ENCODE measurements at regions not wholly inside any gene's neighbourhood (a gene's known extent, or its start where the extent isn't known, plus 50 kb on each side); places are given as distances from the start of the nearest gene placed in this dataset.

DNA sequence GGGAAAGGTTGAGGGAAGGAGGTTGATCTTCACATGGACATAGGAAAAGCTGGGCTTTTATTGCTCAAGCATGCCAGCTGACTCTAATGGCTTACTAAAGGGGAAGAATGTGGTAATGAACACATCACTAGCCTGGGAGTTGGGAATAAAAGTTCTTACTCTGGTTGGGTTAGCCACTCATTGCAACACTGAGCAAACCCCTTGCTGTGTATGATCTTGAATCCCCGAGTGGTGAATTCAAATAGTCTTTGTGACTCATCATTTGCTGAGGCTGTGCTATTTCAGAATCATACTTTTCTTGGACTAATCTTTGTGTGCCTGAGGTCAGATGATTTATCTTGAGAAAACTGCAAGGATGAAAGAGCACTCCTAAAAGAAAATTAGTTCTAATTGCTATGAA is 304.1 kb upstream of the ANO5 start:
- ATAC-seq (peak in 2 of 4 donors; percentile 73 to 78), DNase-seq (no peak)
- Histone ChIP-seq H3K27me3 (no peaks in the 10 kb centered on the region), H3K4me3 (no peak overlapping the region), H3K36me3 (no peaks in the 10 kb centered on the region), H3K4me1 (peaks cover 0 to 7% (median 0%) of the 10 kb centered on the region in 12 donors), H3K27ac (no peak overlapping the region), H3K9me3 (peaks cover 0 to 5% (median 0%) of the 10 kb centered on the region in 12 donors)
- WGBS, 4 donors: 51 to 72% (median 56%) methylated on average over 1 of the region's 1 CpG
- intact Hi-C loops (cut with DNase I): no loop called here
- no peak for TF ChIP-seq POLR2A (IDR thresholded peaks at IDR 0.05)
- TF ChIP-seq, protein P1, sequence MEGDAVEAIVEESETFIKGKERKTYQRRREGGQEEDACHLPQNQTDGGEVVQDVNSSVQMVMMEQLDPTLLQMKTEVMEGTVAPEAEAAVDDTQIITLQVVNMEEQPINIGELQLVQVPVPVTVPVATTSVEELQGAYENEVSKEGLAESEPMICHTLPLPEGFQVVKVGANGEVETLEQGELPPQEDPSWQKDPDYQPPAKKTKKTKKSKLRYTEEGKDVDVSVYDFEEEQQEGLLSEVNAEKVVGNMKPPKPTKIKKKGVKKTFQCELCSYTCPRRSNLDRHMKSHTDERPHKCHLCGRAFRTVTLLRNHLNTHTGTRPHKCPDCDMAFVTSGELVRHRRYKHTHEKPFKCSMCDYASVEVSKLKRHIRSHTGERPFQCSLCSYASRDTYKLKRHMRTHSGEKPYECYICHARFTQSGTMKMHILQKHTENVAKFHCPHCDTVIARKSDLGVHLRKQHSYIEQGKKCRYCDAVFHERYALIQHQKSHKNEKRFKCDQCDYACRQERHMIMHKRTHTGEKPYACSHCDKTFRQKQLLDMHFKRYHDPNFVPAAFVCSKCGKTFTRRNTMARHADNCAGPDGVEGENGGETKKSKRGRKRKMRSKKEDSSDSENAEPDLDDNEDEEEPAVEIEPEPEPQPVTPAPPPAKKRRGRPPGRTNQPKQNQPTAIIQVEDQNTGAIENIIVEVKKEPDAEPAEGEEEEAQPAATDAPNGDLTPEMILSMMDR (IDR thresholded peaks at IDR 0.05): no peak

DNA sequence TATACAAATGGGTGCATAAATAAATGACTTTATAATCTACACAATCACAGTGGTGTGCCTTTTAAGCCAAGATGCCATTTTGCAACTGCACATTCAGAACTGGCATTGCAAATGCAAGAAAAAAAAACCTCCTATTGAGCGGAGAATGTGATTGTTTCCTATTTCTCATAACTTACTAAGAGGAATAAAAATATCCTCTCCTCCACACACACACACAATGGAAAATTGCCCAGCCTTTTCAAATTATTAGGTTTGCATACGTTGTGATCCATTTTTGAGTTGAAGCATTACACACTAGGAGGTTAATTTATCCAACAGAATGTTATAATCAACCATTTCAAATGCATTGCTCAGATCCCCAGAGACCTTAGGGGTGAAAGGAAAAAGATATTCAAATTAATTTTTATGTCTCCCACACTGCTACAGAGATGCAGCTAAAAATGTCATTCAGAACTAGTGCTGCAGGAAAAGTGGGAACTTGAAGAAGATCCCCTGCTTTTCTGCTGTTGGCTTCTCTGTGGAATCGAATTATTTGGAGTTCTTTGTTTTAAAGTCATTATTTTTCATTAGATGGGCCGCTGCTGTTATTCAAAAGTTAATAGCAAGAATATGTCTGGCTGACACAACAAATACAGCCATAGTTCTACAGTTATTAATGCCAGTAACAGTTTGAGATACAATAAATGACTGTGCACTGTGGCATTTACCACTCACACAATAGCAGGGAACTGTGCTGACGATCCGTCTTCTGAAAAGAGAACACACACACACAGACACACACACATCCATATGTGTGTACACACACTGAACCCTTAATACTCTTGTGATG is 299.9 kb upstream of the ANO5 start:
- DNase-seq (no peak), ATAC-seq (no peak)
- Histone ChIP-seq H3K27me3 (no peaks in the 10 kb centered on the region), H3K27ac (no peak overlapping the region), H3K9me3 (no peaks in the 10 kb centered on the region), H3K4me1 (peaks cover 0 to 7% (median 0%) of the 10 kb centered on the region in 12 donors), H3K4me3 (no peak overlapping the region), H3K36me3 (no peaks in the 10 kb centered on the region)
- intact Hi-C loops (cut with DNase I): no loop called here
- WGBS, 4 donors: 70 to 78% (median 72%) methylated on average over 6 of the region's 6 CpGs
- TF ChIP-seq, protein P1 (IDR thresholded peaks at IDR 0.05): no peak
- TF ChIP-seq POLR2A (IDR thresholded peaks at IDR 0.05): no peak

- ATAC-seq (no peak), DNase-seq (no peak)
- Histone ChIP-seq H3K36me3 (no peaks in the 10 kb centered on the region), H3K4me3 (no peak overlapping the region), H3K27ac (no peak overlapping the region), H3K4me1 (peaks cover 0 to 7% (median 0%) of the 10 kb centered on the region in 12 donors), H3K27me3 (no peaks in the 10 kb centered on the region), H3K9me3 (no peaks in the 10 kb centered on the region)
- intact Hi-C loops (cut with DNase I): no loop called here
- TF ChIP-seq, protein P1 (IDR thresholded peaks at IDR 0.05): no peak
- TF ChIP-seq POLR2A (IDR thresholded peaks at IDR 0.05): no peak
These were observed 299.4 kb upstream of the ANO5 start for GRCh38 chr11:21893565-21893867.

DNA sequence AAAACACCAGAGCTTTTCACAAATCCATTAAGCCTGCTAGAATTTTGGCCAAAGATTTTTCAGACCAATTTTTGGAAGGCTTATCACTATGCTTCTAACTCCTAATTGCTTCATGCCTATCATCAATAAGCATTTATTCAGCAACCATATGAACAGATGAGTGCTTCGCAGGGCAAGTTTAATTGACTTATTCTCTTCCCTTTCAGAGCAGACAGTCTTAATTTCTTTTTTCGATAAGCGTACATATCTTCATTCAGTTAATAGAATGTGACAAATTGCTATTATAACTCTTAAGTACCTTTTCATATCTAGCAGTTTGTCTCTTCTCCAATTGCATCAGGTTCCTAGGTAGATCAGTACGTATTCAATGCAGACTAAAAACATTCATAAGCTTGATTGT is 298.4 kb upstream of the ANO5 start:
- intact Hi-C loops (cut with DNase I): no loop called here
- WGBS, 4 donors: 88% methylated on average over 4 of the region's 4 CpGs
- TF ChIP-seq, protein P1 (IDR thresholded peaks at IDR 0.05): no peak
- no peak for TF ChIP-seq POLR2A (IDR thresholded peaks at IDR 0.05)
- Histone ChIP-seq H3K27me3 (no peaks in the 10 kb centered on the region), H3K27ac (no peak overlapping the region), H3K36me3 (no peaks in the 10 kb centered on the region), H3K4me1 (no peaks in the 10 kb centered on the region), H3K9me3 (no peaks in the 10 kb centered on the region), H3K4me3 (no peak overlapping the region)
- DNase-seq (no peak), ATAC-seq (no peak)

Data from heart left ventricle (tissue), 16 donors.